Nephron (organoid): ENCODE measurements at regions not wholly inside any gene's neighbourhood (a gene's known extent, or its start where the extent isn't known, plus 50 kb on each side); places are given as distances from the start of the nearest gene placed in this dataset.
A peak's percentile ranks its signal among the peaks of the same experiment; 100 is the strongest.

ENCODE experiments used
- H3K27ac Mint-ChIP-seq, 3 experiments: 2 replicates each; pipeline ENCODE4 v1.8.0; 2020; ENCODE audit warnings: mixed read lengths in 3 of 3, mild to moderate bottlenecking in 2 of 3, moderate library complexity in 1 of 3
- H3K27me3 Mint-ChIP-seq: 2 replicates; pipeline ENCODE4 v1.8.0; 2021; ENCODE audit warnings: low read depth, mild to moderate bottlenecking, moderate library complexity, mixed read lengths
- H3K36me3 Mint-ChIP-seq: 2 replicates; pipeline ENCODE4 v1.8.0; 2020; ENCODE audit warnings: low read depth, mixed read lengths
- H3K4me1 Mint-ChIP-seq: 2 replicates; pipeline ENCODE4 v1.8.0; 2020; ENCODE audit warnings: mixed read lengths
- H3K4me3 Mint-ChIP-seq, 3 experiments: 2 replicates each; pipeline ENCODE4 v1.8.0; 2020; ENCODE audit warnings: mild to moderate bottlenecking in 3 of 3, mixed read lengths in 3 of 3, moderate library complexity in 2 of 3
- H3K9me3 Mint-ChIP-seq: 2 replicates; pipeline ENCODE4 v1.8.0; 2020; ENCODE audit warnings: mixed read lengths
- CTCF ChIP-seq, 3 experiments: fragments of 200-600 bp; sonication (generic); IDR thresholded peaks; one replicate each; pipeline ENCODE4 v1.5.0; 2021; ENCODE audit warnings: antibody characterized with exemption in 3 of 3; ENCODE audit not compliant: unreplicated experiment in 3 of 3

DNA sequence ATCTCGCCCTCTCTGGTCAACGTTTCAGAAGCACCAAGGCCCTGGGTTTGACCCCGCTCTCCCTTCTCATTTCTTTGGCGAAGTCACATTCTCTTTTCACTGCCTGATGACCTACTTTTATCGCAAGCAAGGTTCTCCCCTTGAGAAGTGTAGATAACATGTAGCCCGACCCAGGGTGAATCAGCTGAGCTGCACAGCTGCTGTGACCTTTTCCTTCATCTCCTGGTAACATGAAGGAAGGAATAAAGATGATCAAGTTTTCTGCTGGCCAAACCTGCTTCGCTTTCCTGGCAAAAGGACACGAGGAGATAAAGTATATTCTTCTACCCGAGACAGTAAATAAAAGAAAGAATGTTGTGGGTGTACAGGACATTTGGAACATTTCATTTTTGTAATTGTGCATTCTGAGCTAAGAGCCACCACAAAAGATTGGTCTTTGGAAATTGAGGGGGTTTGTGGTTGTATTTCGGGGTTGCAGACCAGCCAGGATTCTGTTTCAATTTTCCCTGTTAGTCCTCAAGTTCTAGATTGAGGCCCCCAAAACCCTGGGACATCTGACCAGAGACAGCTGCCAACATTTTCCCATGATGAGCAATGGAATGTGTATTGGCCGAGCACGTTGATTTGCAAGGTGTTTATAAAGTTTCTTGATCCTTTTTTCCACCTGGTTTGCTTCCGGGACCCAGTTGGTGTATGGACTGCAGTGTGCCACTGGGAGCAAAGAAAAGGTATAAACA, 155.1 kb upstream of the ZNF462 start:
- Mint-ChIP-seq H3K4me3 (peak overlapping the region in 1 of 3 experiments; percentile 19), H3K27me3 (no peaks in the 10 kb centered on the region), H3K27ac (peak overlapping the region in 2 of 3 experiments; percentile 73), H3K4me1 (peaks cover 31% of the 10 kb centered on the region), H3K9me3 (peaks cover 5% of the 10 kb centered on the region), H3K36me3 (no peaks in the 10 kb centered on the region)
- no peak for TF ChIP-seq CTCF (IDR thresholded peaks at IDR 0.05; ENCODE audit: unreplicated experiment in 3 of 3)

DNA sequence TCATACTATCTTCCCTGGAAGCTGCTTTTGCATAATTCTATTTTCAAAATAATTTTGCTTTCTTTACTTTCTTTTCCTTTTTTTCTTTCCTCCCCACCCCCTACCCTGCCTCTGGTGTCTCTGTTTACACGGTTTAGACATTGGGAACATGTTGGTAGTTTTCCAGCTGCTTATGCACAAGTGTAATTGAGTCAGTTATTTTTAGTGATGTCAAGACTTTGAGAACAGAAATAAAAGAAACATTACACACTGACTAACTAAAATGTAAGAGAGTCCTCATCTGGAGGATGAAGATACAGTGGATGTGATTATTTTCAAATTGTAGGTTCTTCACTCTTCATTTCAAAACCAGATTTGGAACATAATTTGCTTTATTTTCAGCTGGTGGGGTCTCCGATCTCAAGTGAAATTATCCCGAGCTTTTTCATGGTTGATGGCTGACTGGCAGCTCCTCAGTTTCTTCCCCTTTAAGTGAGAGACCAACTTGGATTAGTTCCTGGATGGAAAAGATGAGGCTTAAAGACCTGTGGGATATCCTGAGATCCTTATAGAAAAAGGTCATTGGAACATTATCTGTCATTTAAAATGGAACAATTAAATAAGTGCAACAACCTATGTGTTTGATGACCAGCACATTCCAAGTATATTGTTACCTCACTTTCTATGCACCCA, 154.4 kb upstream of the ZNF462 start:
- TF ChIP-seq CTCF (IDR thresholded peaks at IDR 0.05; ENCODE audit: unreplicated experiment in 3 of 3), result no peak
- Mint-ChIP-seq H3K9me3 (peaks cover 5% of the 10 kb centered on the region), H3K4me1 (peaks cover 31% of the 10 kb centered on the region), H3K4me3 (no peak overlapping the region), H3K27me3 (no peaks in the 10 kb centered on the region), H3K27ac (peak overlapping the region in 2 of 3 experiments; percentile 73), H3K36me3 (no peaks in the 10 kb centered on the region)

DNA sequence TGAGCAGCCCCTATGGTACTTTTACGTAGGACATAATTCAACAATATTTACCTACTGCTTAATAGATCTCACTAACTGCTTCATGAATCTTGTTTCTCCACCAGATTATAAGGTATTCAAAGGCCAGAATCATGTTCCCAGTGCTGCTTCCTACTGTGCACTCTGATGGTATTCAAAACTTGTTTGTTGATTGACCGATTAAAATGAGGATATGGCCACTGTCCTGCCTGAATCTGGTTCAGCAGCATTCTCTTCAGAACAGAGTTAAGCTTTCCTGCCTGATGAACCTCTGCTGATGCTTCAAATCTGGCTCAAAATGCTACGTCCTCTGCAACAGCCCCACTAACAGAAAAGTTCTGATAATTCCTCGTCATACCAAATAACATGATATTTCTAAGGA, 150.7 kb upstream of the ZNF462 start:
- no peak overlapping the region for H3K27ac Mint-ChIP-seq
- peaks cover 18% of the 10 kb centered on the region for H3K4me1 Mint-ChIP-seq
- no peaks in the 10 kb centered on the region for H3K9me3 Mint-ChIP-seq
- no peak overlapping the region for H3K4me3 Mint-ChIP-seq
- TF ChIP-seq CTCF (IDR thresholded peaks at IDR 0.05; ENCODE audit: unreplicated experiment in 3 of 3), result no peak
- no peaks in the 10 kb centered on the region for H3K36me3 Mint-ChIP-seq
- no peaks in the 10 kb centered on the region for H3K27me3 Mint-ChIP-seq

DNA sequence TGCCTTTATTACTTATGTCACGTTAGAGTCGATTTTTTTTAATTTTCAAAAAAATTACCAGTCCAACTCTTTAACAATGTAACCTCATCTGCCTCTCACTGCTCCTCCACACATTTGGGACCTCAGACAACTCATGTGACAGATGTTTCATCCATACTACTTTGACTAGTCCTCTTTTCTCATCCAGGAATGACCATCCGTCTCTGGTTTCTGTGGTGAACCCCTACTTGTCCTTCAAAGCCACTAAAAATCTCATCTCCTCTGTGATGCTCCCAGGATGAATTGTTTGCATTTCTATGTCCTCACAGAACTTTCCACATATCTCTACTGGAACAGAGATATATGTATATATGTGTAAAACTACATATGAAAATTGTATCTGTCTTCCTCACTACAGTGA, 149.8 kb upstream of the ZNF462 start:
- H3K36me3 Mint-ChIP-seq, result no peaks in the 10 kb centered on the region
- H3K4me1 Mint-ChIP-seq, result peaks cover 18% of the 10 kb centered on the region
- no peak overlapping the region for H3K4me3 Mint-ChIP-seq
- no peak for TF ChIP-seq CTCF (IDR thresholded peaks at IDR 0.05; ENCODE audit: unreplicated experiment in 3 of 3)
- H3K9me3 Mint-ChIP-seq, result no peaks in the 10 kb centered on the region
- no peaks in the 10 kb centered on the region for H3K27me3 Mint-ChIP-seq
- no peak overlapping the region for H3K27ac Mint-ChIP-seq

DNA sequence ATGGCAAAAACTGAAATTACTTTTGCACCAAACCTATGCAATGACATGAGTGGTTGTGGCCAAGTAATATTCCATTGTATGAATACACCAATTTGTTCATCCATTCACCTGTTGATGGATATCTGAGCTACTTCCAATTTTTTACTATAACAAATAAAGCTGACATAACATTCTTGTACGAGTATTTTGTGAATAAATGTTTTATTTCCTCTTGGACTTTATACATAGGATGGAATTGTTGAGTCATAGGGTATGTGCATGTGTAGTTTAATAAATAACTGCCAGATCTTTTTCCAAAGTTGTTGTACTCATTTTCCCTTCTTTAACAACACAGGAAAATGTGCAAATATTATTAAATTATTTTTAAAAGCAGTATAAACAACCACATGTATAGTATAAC, 146.1 kb upstream of the ZNF462 start:
- Mint-ChIP-seq H3K27me3 (no peaks in the 10 kb centered on the region), H3K27ac (no peak overlapping the region), H3K36me3 (no peaks in the 10 kb centered on the region), H3K4me3 (no peak overlapping the region), H3K4me1 (peaks cover 19% of the 10 kb centered on the region), H3K9me3 (no peaks in the 10 kb centered on the region)
- TF ChIP-seq CTCF (IDR thresholded peaks at IDR 0.05; ENCODE audit: unreplicated experiment in 3 of 3), result no peak

- Mint-ChIP-seq H3K4me1 (peaks cover 19% of the 10 kb centered on the region), H3K27ac (peak overlapping the region in 2 of 3 experiments; percentile 40 to 59), H3K9me3 (no peaks in the 10 kb centered on the region), H3K4me3 (no peak overlapping the region), H3K36me3 (no peaks in the 10 kb centered on the region), H3K27me3 (no peaks in the 10 kb centered on the region)
- TF ChIP-seq CTCF (IDR thresholded peaks at IDR 0.05; ENCODE audit: unreplicated experiment in 3 of 3), result peak; percentile 19 to 39 (median 30)
Measured at GRCh38 chr9:106717686-106718085, 145.3 kb upstream of the ZNF462 start.
